Activated T-cell treated with anti-CD3 and anti-CD28 coated beads, Interleukin-2, amount 50 U/mL, for 48 hours (primary cell): ENCODE measurements at regions not wholly inside any gene's neighbourhood (a gene's known extent, or its start where the extent isn't known, plus 50 kb on each side); places are given as distances from the start of the nearest gene placed in this dataset.

Experiments used
- DNase-seq, 2 experiments: peaks; one replicate each; pipeline ENCODE4 v3.0.0-alpha.2; 2020

DNA sequence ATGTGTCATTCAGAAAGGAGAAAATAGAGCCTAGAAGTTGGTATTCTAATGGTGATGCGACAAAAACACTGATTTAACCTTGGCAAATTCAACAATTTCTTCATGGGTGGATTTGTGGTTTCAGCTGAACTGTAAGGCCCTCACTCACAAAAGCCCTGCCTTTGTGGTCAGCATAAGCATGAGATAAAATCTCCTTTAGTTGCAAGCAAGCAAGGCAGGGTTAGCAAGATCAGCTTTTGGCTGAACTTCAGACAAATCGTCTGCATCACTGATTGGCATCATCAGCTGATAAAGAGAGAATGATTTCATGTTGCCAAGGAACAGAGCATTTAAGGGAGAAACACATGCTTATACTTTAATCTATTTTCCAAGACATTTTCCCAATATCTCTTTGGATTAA is 2582.2 kb downstream of the PCDH7 start:
- no peak for DNase-seq

DNA sequence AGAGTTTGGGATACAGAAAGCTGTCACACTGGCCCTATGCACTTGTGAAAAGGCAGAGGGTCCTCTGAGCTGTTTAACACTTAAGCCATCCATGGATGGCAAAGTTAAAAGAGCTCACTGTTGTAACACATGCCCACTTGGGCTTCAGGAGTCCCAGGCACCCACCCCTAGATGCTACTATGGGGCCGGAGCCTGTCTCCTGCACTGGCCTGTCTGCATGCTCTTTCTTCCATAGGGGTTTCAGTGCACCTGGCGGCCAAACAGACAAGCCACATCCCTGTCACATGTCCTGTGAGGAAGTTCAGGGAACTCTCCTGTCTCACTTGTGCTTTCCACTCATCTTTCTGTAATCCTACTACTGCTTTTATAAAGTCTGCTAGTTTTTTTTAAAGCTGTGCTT is 2586.0 kb downstream of the PCDH7 start:
- DNase-seq = no peak

DNA sequence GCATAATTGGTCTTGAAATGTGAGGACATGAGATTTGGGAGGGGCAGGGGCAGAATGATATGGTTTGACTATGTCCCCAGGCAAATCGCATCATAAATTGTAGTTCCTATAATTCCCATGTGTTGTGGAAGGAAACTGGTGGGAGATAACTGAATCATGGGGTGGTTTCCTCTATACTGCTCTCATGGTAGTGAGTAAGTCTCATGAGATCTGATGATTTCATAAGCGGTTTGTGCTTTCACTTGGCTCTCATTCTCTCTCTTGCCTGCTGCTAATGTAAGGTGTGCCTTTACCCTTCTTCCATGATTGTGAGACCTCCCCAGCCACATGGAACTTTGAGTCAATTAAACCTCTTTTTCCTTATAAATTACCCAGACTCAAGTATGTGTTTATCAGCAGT is 2595.9 kb downstream of the PCDH7 start:
- DNase-seq = no peak

DNA sequence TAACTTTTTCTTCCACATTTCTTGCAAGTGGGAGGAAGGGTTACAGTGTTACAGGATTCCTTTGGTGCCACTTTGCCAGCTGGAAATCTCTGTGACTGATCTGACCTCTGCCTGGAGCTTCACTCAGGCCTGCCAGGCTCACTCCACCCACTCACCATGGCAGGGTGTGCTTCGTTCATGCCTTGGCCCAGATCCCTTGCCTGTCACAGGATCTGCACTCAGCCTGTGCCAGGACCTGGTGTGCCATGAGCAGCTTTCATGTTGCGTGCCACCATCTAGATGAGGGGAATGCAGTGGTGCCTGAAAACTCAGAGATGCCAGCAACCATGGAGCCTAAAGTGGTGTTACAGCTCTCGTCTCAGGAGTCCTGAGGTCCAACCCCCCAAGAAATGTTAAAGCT is 2596.4 kb downstream of the PCDH7 start:
- DNase-seq = no peak

DNA sequence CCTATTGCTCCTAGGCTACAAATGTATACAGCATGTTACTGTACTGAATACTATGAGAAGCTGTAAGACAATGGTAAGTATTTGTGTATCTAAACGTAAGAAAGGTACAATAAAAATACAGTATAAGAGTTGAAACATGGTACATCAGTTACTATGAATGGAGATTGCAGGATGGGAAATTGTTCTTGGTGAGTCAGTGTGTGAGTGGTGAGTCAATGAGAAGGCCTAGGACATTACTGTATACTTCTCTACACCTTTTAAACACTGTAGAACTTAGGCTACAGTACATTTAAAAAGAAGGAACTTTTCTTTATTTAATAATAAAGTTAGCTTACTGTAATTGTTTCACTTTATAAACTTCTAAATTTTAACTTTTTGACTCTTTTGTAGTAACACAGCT is 2603.2 kb downstream of the PCDH7 start:
- no peak for DNase-seq

DNA sequence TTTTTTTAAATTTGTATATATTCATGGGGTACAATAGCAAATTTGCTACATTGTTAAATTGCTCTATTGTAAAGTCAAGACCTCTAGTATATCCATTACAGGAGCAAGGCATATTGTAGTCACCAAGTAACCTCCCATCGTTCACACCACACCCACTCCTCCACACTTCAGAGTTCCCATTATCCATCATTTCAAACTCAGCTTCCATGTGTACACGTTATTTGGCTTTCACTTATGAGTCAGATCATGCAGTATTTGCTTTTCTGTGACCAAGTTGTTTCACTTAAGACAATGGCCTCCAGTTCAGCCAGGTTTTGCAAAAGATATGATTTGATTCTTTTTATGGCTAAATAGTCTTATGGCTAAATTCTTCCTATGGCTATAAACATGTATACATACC is 2614.2 kb downstream of the PCDH7 start:
- no peak for DNase-seq

DNA sequence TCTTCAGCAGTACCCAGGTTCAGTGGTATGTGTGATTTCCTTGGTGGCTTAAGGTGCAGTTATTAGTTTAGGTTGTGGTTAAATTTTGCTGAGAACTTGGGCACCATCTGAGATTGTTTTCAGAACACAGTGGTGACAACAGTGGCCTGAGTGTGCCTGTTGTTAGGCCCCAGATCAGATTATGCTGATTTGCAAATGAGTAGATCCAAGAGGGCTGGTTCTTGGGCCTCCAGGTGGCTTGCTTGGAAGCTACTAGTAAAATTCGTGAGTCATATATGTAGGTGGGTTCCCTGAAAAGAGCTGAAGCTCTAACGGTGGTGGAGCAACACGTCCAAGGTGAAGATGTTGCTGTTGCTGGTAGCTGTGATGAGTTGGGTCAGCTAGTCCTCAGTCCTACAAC is 2619.6 kb downstream of the PCDH7 start:
- no peak for DNase-seq

DNA sequence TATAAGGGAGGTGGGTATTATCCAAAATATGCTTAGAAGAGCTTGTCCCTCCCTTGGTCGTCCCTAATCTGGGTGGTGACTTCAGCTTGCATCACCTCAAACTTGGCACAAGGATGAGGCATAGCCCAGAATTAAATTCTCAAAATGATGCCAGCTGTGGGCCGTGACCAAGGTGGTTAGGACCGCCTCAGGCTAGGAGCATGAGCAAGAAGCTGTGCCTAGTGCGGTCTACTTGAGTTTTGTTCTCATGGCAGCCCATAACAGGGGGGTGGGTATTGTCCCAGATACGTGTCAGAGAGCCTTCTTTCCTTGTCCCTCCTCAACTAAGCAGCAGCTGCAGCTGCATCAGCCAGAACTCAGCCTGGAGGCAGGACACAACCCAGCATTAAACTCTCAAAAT is 2620.0 kb downstream of the PCDH7 start:
- DNase-seq = no peak

DNA sequence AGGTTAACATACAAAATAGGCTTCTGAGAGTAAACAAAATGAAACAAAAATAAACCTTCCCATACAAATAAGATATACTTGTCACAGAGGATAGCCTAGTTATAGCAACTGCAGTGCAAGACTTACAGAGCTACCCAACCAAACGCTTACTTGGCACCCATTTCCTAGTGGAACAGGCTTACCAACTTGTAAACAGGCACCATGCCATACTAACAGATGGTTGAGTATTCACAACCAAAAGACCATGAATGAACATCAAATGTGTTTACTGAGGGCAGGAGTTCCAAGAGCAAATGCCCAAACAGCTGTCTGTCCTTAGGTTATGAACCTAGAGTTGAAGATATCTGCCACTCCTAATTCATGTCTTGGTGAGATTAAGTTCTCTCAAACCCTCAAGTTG is 2629.2 kb downstream of the PCDH7 start:
- no peak for DNase-seq

DNA sequence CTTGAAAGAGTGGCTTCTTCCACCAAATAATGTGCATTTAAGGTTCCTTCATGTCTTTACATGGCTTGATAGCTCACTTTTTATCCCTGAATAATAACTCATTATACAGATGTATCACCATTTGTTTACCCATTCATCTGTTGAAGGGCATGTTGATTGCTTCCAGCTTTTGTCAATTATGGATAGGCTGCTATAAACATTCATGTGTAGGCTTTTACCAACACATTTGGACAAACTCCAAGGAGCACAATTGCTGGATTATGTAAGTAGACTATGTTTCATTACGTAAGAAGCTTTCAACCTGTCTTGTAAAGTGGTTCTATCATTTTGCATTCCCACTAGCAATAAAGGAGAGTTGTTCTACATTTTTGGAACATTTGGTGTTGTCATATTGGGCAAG is 2637.0 kb downstream of the PCDH7 start:
- DNase-seq = no peak

DNA sequence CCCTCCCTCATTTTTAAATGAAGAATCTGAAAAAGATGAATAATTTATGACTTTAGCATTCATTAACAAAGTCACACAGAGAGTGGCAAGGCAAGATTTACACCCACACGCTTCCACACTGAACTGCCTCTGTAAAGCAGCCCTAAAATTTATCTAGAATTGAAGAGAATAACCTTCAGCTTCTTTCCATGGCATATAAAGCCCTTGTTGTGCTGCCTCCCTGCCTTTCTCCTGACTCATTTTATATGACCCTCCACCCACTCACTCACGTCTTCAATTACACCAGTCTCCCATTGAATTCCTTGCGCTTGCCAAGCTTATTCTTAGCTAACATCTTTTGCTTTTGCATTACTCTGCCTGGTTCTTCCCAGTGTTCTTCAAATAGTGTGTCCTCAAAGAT is 2649.3 kb downstream of the PCDH7 start:
- DNase-seq = no peak

DNA sequence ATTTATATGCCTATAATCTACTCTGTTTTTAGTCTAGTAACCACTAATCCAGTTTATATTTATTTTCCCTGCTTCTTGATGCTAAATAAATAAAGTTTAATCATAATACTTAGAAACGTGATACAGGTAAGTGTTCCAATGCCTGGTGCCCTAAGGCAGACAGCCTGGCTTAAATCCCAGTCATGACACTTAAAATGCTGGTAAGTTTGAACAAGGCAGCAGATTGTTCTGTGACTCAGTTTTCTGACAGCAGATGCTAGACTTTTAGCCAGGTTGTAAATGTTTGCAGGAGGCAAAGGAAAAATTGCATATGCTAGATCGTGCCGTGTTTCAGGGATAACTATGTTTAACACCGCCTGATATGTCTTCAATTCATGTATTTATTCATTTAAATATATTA is 2661.6 kb downstream of the PCDH7 start:
- no peak for DNase-seq

DNA sequence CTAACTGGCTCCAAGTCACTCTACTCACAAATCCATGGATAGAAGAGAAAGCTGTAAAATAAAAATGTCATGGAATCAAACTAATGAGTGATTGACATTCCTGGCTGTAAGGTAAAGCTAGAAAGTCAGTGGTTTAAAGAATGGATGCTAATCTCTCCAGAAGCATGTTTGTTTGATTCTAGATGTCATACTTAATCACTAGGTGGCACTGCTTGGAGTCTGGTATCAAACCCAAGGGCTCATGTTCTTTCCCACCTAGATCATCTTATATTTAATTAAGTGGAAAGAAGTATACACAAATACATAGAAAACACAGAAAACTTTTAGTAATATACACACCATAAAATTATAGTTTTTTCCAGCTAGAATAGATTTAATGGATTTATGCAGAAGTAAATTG is 2666.6 kb downstream of the PCDH7 start:
- no peak for DNase-seq

DNA sequence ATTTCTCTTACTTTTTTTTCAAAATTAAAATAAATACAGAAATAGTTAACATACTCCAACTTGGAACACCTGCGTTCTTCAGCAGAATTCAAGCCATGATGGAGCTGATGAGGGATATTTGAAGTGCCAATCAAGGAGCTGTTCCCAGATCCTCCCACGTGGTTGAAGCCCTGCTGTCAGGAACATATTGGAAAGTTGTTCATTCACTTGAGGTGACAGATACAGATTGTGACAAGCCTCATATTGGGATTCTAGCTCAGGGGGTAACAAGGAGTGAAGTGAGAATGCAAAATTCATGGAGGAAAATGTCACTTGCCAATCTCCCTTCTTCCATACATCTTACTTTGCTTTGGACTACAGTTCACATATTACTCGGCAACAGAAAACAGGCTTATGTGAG is 2670.8 kb downstream of the PCDH7 start:
- DNase-seq = no peak

DNA sequence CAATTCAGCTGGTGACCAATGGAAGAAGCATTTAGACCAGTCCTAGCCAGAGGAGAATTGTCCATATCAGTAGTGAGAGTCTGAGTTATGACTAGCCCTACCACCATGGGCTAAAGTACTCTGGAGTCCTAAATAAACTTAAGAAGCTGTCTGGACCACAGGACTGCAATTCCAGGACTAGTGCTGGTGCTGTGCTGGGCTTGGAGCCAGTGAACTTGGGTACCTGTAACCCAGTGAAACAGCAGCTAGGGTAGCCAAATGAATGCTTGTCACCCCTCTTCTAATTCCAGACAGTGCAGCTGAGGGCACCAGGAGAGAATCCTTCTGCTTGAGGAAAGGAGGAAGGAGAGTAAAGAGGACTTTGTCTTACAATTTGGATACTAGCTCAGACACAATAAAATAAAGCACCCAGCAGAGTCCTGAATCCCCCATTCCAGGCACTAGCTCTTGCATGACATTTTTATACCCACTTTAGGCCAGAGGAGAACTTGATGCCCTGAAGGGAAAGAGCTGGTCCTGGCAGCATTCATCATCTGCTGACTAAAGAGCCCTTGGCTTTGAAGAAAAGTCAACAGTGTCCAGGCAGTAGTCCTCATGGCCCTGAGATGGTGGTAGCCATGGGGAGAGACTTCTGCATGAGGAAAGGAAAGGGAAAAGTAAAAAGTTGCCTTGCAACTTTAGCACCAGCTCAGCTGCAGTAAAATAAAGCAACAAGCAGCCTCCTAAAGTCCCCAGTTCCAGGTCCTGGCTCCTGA is 2675.7 kb downstream of the PCDH7 start:
- no peak for DNase-seq

DNA sequence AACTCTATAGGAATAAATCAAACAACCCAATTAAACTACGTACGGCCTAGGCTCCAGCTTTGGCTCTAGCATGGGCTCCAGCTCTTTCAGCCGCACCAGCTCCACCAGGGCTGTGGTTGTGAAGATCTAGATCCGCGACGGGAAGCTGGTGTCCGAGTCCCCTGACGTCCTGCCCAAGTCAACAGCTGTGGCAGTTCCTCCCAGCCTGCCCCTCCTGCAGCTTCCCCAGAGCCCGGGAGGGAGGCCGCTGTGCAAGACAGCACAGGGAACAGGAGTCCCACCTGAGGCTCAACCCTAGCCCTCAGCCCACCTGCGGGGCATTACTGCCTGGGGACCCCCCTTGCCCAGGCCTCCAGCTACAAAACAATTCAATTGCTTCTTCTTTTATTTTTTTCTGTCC is 2680.3 kb downstream of the PCDH7 start:
- no peak for DNase-seq

DNA sequence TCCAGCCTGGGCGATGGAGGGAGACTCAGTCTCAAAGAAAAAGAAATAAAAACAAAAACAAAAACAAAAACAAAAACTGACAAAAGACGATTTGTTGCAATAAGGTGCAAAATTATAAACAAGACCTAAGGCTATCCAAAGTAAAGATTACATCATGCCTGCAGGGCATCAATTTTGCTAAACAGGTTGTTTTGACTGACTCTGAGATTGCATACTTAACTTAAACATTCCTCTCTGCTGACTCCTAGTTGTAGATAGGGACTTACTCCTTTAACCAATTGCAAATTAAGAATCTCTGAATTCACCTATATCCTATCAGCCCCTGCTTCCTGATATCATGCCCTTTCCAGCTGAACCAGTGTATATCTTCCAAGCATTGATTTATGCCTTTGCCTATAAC is 2687.3 kb downstream of the PCDH7 start:
- DNase-seq = no peak

DNA sequence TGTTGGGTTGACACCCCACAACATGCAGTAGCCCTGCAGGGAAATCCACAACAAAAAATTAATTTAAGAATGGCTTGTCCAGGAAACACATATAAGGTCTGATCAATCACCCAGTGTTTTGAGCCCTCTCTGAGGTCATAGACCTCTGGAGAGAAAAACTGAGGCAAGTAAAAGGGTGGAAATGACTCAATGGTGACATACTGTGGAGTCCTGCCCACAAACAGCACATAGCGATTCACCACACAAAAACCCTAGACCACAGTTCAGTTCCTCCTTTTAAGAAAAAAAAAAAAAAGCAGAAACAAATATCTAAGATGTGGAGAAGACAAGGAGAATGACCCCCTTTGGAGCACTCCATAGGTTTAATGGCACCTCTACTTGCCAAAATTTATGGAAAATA is 2691.0 kb downstream of the PCDH7 start:
- no peak for DNase-seq

DNA sequence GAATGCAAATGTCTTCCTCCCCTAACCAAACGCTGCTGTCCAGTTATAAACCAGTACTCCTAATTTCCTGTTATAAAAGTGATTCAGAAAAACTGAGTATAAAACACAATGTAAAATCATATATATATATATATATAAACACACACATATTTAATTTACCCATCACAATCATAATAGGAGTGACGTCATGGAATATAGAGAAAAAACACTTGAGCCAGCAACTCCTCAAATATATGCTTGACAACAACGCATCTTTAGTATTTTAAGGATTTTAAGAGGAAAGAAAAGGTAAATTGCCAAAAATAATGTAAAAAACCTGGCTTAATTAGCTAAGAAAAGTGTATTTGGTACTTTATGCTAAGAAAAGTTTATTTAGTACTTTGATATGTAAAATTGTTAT is 2701.7 kb downstream of the PCDH7 start:
- no peak for DNase-seq

DNA sequence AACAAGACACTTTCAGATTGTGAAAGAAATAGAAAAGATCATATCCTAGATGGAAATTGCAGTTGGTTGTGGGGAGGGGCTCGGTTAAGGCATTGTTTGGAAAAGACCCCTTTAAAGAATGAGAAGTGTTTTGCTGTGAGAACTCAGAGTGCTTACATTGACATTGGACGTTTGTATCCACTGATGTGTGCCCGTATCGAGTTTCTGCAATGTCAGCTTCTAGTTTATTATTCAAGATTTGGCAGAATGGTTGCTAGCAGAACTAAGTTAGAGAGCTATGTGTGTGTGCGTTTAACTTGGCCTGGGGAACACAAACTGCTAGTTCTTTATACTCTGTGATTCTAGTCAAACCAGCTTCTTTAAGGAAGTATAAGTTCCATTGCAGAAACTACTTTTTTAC is 2702.5 kb downstream of the PCDH7 start:
- DNase-seq = no peak

DNA sequence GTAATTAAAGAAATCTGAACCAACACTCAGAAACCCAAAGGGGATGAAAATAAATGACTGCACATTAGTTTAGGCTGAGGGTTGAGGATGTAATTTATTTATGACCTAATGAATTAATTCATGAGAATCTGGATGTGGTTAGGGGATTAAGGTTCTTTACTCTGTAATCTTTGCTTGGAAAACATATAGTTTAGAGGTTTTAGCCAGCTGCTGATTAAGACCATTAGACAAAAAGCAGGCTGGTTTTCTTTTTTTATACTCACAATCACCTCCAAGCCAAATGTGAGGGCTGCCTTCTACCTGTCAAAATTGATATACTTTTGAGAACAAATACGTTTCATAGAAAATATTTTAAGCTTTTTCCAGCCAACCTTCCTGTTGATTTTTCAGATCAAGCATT is 2705.8 kb downstream of the PCDH7 start:
- no peak for DNase-seq

DNA sequence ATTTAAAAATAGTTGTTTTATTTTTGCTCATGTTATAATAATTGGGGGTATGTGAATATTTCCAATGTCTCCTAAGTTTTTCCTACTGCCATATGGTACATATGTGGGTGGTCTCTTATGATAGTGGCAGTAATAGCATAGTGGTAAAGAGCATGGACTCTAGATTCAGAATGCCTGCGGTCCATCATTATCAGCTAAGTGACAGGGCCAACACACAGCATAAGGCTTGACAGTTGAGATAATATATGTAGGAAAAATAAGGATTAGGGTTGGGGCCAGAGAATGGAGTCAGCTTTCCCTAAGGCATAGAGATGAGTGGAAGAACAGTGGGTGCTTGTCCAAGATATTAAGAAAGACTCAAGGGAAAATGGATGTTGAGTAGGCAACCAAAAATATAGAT is 2707.5 kb downstream of the PCDH7 start:
- no peak for DNase-seq

DNA sequence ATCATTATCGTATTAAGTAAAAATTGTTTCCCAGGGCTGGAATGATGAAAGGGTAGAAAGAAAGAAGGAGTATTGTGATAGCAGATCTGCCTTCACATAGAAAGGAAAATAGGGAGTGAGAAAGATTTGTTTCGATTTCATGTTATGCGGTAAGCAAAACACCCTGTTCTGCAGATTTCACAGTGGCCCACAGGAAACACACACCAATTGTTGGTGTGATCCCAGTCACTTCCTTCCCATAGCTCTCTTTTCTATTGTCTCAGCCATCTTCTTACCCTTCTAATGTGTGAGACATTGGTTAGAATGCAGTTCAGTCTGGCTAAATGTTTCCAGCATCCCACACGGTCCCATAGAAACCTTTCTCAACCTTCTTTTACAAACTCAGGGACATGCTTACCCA is 2709.8 kb downstream of the PCDH7 start:
- no peak for DNase-seq

DNA sequence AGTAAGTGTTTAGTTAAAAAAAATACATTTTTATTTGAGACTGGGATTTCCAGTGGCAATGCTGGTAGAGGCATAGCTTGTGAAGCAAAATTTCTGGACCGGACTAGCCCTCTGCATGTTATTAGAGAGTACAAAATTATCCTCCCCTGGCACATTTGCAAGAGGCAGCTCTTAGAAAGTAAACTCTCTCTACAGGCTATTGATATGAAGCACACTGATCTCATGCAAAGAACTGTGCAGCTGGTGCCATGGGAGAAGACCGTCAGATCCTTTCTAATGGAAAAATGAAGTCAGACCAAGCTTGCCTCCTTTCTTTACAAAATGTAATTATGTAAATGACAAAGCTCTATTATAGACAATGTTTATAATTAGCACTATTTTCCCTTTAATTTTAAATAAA is 2717.2 kb downstream of the PCDH7 start:
- no peak for DNase-seq

DNA sequence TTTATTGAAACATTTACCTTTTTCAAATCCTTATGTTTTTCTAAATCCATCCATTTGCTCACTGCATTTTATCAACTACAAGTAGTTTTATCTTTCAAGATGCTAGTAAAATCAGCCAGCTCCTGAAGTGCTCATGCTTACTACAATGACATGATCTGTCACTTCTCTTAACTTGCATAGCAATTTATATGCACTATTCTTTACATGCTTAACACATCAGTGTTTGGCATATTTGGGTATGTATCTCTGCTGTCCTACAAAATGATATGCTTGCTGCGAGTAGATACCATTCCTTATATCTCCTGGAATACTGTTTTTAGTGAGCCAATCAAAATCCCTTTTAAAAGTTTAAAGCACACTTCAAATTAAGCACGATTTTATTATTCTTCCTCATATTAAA is 2726.8 kb downstream of the PCDH7 start:
- no peak for DNase-seq

DNA sequence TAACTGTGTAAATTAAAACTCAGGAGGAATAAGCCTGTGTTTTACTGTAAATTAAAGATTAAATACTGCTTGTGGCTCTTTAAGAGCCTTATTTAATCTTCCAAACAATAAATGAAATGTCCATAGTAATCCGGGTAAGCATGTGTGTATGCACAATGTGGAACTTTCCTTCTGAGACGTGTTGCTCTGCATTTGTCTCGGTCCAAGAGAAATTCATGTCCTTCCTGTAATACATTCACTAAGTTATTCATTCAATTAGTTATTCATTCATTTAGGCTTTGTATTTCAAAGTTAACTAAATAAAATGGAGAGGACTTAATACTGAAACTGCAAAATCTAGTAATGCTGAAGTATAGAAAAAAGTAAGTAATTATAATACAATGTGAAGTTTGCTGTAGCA is 2728.8 kb downstream of the PCDH7 start:
- DNase-seq = no peak
